NCI-H345 treated with DMSO at 0.1 percent for 48 hours (cell line): ENCODE measurements at regions not wholly inside any gene's neighbourhood (a gene's known extent, or its start where the extent isn't known, plus 50 kb on each side); places are given as distances from the start of the nearest gene placed in this dataset.
A peak's percentile ranks its signal among the peaks of the same experiment; 100 is the strongest.
"Not testable (repeated sequence)": the region's sequence is repeated elsewhere in the genome, so short reads cannot be mapped to it uniquely, and the experiment has no call there.

Experiments used
- DNase-seq: peaks from one replicate; lab custom pipeline; 2025; ENCODE audit not compliant: unreplicated experiment; lab: John Stamatoyannopoulos, UW

DNA sequence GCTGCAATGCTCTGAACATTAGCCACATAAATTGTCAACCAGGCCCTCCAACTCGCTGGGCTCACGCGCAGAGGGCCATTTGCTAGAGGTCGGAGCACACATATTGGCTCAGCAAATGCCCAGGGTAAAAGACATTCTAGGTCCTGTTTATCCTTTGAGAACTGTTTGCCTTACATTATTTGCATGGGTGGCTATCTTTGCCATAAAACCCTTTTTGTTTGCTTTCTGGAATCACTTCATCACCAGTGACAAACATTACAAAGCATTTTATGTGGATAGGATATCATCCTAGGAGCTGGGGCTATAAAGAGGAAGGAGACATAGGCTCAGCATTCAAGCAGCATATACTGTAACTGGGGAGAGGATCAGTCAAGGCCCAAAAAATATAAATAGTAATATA is 149.2 kb upstream of the RAI2 start:
- peak; percentile 32 for DNase-seq

DNA sequence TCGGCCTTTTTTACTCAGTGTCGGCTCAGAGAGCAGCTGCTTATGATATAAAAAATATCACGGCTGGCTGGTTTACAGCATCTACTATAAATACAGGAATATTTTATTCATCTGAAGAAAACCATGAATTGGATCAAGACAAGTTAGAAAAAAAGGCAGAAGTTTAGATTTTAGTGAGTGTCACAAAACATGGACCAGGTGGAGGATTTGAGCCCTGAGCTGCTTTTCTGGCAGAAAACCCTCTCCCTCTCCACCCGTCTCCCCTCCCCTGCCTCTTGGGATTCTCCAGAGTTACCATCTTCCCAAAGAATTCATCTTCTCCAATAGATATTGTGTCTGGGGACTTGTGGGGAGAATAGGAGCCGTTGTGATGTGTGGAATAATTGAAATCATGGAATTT is 142.8 kb upstream of the RAI2 start:
- no peak for DNase-seq

DNA sequence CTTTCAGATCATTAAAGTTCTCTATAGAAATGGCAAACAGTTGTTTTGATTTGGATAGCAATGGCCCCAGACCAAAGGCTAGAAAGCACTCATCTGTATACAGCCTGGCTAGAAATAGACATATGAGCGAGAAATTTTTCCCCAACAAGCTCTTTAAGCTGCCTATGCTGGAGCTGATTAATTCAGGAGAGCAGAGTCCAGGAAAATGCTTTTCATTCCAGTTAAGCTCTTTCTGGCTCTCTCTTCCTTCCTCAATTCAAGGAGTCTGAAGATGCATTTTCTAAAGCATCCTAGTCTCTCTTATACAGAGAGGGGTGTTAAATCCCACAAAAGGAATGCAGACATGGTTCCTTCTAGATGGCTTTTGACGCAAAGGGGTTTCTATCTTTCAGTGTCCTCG is 141.7 kb upstream of the RAI2 start:
- DNase-seq: no peak

DNA sequence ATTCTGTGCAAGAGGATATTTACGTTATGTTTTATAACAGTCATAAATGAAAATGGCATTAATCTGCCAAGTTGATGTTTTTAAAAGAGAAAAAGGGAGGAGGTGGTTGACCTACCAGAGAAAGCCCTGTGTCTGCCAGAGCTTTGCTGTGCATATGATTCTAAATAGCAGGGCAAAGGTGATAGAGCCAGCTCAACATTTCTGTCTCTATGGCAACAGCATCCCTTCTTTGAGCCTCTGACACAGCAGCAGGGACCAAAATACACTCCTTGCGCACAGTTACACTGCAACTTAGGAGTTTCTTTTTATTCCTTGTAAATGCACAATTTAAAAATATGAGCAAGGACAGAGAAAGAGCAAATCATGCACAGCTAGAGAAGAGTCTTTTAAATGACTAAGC is 133.3 kb upstream of the RAI2 start:
- DNase-seq: no peak

DNA sequence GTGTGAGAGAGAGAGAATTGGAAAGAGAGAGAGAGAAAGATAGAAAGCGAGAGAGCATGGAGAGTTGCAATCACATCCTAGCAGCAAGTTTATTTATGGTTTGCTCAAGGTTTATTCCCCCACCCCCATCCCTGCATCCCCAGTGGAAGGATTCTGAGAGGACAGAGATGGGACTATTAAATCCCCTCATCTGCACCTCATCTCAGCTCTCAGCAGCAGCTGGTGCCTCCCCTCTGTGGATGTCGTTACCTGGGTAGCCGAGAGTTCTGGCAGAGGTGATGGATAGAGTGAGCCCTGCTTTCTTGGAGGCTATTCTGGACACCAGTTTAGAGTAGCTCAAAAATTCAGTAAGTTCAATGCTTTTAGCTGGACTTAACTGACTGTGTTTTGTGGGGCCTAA is 132.0 kb upstream of the RAI2 start:
- no peak for DNase-seq

DNA sequence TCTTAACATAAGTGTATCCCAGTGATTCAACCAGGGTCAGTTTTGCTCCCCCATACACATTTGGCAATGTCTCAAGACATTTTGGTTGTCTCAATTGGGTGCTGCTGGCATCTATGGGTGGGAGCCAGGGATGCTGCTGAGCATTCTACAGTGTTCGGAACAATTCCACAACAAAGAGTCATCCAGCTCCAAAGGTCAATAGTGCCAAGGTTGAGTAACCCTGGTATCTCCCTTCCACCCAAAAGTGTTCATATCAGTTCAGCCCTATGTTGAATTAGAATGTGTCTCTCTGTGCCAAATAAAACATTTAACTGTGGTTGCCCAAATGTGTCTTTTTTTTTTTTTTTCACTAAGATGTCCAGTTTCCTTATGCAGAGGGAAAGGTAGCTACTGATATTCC is 129.4 kb upstream of the RAI2 start:
- DNase-seq: no peak

DNA sequence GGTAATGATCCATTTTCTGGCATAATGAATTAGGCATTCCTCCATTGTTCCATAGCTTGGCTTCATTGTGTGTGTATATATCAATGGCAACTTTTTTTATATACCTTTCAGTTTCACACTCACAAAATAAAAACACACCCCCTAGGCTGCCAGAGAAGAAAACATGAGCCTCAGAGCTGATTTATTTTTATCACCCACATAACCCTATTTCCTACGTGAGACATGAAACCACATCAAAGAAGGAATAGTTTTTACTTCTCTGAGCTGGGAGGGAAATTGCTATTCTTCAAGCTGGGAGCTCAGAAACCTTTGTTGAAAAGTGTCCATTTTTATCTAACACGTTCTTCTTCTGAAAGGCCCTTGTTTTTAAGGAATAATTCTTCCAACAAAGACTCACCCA is 126.7 kb upstream of the RAI2 start:
- DNase-seq: no peak

DNA sequence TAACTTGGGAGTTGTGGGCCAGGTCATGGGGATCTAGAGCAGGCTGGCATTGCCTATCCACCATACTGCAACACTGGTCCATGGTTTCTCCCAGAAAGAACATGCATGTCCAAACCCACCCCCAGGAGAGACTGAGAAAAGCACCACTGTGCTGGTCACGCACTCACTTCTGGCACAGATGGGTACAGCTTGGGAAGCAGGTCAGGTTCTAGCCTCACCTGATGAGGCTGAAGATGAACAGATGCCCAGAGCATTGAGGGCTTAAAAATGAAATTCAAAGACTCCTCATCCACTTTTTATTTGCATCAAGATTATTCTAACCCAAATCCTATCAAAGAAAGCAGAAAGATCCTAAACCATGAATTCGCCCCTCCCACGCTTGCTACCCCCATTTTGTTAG is 125.9 kb upstream of the RAI2 start:
- DNase-seq: no peak

DNA sequence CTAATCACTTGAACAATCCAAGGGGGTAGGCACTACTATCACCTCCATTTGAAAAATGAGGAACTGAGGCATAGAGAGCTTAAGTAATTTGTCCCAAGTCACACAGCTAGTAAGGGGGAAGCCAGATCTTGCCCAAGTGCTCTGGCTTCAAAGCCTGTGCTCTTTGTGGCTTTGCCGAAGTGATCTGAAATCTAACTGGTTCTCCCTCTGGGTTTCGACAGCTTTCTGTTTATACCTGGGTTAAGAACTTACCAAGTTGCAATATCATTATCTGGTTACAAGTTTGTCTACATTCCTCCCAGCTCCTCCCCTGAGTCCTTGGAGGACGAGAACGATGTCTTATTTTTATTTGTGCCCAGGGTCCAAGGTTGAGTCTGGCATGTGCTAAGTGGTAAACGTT is 125.3 kb upstream of the RAI2 start:
- no peak for DNase-seq

DNA sequence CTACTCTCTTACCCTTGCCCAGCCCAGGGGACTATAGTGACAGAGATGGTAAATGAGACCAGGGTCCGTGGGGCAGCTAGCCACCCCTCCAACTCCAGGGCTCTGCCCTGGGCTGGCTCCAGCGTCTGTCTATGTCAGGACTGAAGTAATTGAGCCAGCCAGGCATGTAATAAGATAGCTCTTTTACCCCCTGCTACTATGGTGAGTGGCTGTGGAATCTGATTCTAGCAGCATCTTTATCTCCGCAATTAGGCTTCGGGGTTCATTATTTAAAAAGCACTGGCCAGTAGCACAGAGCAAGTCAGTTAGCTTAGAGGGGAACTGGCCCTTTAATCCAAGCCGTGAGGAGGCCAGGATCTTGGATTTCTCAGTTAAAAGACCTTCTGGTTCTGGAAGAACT is 123.3 kb upstream of the RAI2 start:
- DNase-seq: no peak

DNA sequence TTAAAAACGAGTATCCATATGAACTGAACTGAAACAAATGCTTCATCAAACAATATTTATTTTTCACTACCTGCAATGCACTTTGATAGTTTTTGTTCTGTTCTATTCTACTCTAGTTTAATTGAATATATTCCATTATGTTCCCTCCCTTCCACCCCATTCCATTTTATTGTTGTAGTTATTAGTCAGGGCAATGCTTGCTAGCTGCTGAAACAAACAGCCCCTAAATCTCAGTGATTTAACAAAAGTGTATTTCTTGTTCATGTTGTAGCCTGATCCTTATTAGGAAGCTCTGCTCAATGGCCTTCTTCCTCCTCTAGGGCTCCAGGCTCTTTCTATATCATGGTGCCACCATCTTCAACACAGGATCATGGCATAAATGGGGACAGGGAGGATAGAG is 122.3 kb upstream of the RAI2 start:
- DNase-seq: no peak

DNA sequence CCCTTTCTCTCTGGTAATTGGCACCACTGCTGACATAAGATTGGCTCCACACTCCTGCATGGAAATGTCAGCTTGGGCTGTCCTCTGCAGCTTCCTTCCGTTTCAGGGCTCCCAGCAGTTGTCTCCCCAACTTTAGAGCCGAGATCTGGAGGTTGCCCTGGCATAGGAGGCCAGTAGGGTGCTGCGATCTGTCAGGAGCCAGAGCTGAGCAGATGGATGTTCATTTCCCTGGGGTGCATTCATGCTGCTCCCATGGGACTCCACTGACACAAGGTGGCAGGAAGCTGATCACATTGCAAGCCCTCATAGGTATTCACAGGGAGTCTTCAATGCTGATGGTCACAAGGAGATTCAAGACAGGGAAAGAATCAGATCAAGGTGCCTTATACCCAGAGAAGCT is 116.6 kb upstream of the RAI2 start:
- DNase-seq: no peak

DNA sequence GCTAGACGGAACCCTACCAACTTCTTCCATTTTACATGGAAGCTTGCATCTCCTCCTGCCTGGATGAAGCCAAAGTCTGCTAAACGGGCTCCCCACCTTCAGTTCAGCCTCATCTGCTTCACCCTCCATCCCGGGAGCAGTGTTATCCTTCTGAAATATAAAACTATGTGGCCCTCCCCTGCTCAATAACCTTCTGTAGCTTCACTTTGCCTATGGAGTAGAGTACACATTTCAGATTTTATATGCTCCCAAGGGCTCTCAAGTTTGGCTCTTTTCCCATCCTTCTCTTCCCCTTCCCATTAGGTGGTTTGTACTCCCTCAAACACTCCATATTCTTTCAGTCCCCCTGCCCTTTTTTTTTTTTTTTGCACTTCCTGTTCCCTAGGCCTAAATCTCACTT is 115.9 kb upstream of the RAI2 start:
- DNase-seq: no peak

DNA sequence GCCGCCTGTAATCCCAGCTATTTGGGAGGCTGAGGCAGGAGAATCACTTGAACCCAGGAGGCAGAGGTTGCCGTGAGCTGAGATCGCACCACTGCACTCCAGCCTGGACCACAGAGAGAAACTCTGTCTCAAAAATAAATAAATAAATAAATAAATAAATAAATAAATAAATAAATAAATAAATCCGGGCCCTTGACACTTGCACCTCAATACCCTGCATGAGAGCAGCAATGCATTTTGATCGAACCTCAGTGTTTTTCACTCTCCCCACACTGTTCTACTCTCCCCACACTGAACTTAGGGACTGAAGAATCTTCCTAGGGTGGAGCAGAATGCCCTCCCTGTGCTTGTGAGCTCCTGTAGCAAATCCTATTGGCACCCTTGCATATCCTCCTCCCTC is 114.3 kb upstream of the RAI2 start:
- DNase-seq: not testable (repeated sequence)

DNA sequence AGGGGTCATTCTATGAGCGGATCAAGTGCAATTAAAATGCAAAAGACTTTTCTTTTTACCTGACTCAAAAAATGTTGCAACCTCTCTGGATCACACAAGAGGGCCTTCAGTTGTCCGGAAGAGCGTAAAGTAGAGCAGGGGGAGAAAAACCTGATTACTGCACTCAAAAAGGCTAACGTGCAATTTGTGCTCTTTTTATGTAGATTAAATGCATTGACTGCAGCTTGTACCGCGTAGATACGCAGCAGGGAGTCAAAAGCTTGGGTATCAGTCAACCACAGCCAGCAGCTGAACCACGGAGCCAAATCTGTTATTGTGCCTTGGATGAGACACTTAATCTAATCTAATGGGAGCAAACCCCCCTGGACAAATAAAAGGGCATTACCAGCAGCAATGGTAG is 107.3 kb upstream of the RAI2 start:
- DNase-seq: peak; percentile 75

DNA sequence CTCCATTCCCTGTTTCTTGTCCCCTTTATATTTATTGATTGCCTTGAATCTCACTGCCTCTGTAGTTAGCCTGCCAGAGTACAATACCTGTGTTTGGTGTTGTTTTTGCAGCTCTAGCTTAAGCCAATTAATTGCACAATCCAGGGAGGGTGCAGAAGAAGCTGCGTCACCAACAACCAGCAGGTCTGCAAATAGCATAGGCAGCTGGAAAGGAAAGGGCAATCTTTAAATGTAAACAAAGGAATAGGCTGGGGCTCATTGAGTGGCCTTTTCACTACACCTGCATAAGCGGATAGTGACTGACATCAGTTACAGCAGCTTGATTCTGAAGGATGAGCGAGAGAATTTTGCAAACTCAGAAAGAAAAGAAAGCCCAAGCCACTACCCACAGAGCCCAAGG is 106.8 kb upstream of the RAI2 start:
- peak; percentile 88 for DNase-seq

DNA sequence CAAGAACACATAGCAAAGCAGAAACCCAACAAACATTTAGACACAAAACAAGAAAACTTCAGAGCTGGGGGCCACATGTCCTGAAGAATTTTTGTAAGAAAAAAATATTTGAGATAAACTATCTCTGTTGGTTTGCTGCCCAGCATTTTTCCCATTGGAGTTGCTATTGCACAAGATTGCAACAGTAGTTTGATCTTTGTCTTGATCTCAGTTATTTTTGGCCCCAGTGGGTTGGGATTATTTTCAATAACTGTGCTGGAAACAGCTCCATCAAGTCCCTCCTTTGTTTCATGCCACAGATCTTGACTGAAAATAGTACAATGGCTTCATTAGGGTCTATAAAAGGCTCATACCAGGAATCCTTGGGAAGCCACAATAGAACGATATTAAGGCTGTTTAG is 103.8 kb upstream of the RAI2 start:
- no peak for DNase-seq

DNA sequence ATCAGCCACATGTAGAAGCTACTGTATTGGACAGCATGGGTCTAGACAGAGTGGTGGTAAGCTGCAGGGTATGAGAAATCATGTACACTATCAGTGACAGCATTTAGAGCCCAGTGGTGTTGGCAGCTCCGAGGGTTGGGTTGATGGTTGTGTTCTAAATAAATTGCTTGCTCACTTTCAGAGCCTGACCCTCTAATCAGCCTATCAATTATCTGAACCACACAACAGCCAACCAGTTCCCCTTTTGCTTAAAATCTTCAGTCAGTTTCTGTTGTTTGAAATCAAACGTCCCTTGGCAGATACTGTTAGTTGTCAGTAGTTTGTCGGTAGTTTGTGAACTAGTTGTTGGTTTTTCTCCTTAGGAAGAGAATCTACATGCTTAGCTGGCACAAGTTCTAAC is 99.8 kb upstream of the RAI2 start:
- no peak for DNase-seq

DNA sequence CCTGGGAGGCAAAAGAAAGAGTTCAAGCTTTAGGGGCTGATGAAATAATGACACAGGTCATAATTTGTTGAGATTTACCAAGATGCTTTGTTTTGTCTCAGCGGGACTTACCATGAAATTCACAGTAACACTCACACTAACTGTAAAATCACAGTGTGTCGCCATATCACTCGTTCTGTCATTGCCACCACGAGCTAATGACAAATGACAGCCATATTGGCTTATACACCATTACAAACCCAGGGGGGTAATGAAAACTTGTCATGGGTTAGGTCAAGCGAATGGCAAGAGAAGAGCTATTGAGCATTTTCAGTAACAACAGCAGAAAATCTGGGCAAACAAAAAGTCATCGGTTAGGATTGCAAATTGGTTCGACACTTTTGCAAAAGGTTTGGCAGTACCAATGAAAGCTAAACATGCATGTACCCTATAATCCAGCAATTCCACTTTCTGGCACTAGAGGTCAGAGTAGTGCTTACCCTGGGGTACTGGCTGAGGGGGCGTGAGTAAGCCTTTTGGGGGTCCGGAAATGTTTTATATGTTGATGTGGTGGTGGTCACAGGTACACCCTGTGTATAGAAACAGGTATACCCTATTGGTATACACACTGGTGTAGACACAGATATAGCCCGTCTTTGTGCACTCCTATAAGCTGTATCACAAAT is 83.9 kb upstream of the RAI2 start:
- DNase-seq: no peak

DNA sequence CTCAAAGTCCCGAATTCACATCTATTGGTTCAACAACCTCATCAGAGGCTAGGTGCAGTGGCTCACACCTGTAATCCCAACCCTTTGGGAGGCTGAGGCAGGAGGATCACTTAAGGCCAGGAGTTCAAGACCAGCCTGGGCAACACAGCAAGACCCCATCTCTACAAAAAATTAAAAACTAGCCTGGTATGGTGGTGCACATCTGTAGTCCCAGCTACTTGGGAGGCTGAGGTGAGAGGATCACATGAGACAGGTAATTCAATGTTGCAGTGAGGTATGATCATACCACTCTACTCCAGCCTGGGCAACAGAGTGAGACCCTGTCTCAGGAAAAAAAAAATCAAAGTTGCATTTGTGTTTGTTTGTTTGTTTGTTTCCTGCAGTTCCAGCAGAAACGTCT is 80.1 kb upstream of the RAI2 start:
- not testable (repeated sequence) for DNase-seq

DNA sequence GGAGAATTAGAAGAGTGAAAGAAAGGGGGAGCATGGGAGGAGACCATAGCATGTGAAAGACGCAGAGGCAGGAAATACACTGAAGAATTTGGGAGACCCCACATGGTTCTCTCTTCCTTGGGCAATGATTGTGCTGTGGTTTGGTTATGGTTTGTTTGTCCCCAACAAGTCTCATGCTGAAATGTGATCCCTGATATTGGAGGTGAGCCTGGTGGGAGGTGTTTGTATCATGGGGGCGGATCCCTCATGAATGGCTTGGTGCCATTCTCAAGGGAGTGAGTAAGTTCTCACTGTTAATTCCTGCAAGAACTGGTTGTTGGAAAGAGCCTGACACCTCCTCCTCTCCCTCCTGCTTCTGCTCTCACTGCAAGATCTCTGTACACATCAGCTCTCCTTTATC is 78.6 kb upstream of the RAI2 start:
- DNase-seq: no peak

DNA sequence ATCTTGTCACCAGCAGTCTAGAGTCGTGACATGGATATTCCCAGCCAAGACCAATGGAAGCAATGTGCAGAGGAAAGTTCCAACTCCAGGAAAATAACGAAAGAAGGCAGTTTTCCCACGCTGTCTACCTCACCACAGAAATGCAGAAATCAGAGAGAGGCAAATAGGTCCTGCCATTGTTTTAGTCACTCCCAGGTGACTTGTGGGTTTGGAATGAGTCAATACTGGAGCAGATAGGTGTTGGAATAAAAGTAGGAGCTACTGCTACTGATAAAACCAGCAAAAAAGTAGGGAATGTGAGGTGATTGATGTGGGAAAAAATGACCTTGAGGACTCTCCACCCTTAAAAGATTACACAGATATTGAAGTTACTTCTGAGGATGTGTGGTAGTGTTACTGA is 72.8 kb upstream of the RAI2 start:
- DNase-seq: no peak

DNA sequence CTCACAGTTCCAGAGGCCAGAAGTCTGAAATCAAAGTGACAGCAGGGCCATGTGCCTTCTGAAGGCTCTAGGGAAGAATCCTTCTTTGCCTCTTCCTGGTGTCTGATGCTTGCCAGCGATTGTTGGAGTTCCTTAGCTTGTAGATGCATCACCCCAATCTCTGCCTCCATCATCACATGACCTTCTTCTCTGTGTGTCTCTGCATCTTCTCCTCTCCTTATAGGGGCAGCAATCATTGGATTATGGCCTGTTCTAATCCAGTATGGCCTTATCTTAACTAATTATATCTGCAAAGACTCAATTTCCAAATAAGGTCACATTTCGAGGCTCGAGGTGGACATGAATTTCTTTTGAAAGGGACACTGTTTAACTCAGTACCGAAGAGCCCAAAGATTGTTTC is 71.7 kb upstream of the RAI2 start:
- no peak for DNase-seq

DNA sequence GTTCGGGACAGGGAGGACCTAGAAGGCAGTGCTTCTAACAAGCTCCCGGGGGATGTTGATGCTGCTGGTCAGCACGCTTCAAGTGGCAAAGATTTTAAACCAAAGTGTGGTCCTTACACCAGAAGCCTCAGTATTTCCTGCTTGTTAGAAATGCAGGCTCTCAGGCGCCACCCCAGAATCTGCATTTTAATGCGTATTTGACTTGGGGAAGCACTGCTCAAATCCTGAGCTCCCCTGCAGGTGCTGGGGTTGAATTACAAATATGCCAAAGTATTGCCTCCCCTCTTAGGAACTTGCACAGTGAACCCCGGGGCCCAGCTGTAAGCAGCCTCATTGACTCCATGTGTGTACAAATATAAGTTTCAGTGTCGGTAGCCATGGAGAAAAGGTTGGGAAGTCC is 70.8 kb upstream of the RAI2 start:
- no peak for DNase-seq
